GM19238 (cell line): ENCODE measurements at regions not wholly inside any gene's neighbourhood (a gene's known extent, or its start where the extent isn't known, plus 50 kb on each side); places are given as distances from the start of the nearest gene placed in this dataset.

Source experiments
- DNase-seq: peaks from one replicate; pipeline ENCODE4 v3.0.0; 2011; ENCODE audit warnings: low spot score; ENCODE audit not compliant: insufficient read length

- no peak for DNase-seq
Observed at GRCh38 chr5:8470489-8470888, 601.5 kb downstream of the MTRR start.

GRCh38 chr5:8471581-8471980, 602.6 kb downstream of the MTRR start:
- DNase-seq = no peak

- no peak for DNase-seq
Observed at GRCh38 chr5:8473016-8473415, 604.1 kb downstream of the MTRR start.

- DNase-seq = no peak
Observed at GRCh38 chr5:8473827-8474568, 605.0 kb downstream of the MTRR start.

- DNase-seq = no peak
Observed at GRCh38 chr5:8474569-8474930, 605.6 kb downstream of the MTRR start.

- DNase-seq = no peak
Observed at GRCh38 chr5:8478326-8478725, 609.4 kb downstream of the MTRR start.

- no peak for DNase-seq
Observed at GRCh38 chr5:8481007-8481406, 612.1 kb downstream of the MTRR start.

GRCh38 chr5:8491254-8491653, 622.3 kb downstream of the MTRR start:
- DNase-seq = no peak

GRCh38 chr5:8493176-8493575, 624.2 kb downstream of the MTRR start:
- no peak for DNase-seq

- no peak for DNase-seq
Observed at GRCh38 chr5:8500426-8500825, 631.5 kb downstream of the MTRR start.

- no peak for DNase-seq
Observed at GRCh38 chr5:8505196-8505595, 636.2 kb downstream of the MTRR start.

GRCh38 chr5:8508231-8508630, 639.3 kb downstream of the MTRR start:
- no peak for DNase-seq

- DNase-seq = no peak
Observed at GRCh38 chr5:8516356-8516755, 647.4 kb downstream of the MTRR start.

- no peak for DNase-seq
Observed at GRCh38 chr5:8517456-8517855, 648.5 kb downstream of the MTRR start.

GRCh38 chr5:8520917-8521316, 652.0 kb downstream of the MTRR start:
- DNase-seq = no peak

GRCh38 chr5:8521991-8522390, 653.0 kb downstream of the MTRR start:
- no peak for DNase-seq

- no peak for DNase-seq
Observed at GRCh38 chr5:8522646-8523045, 653.7 kb downstream of the MTRR start.

- no peak for DNase-seq
Observed at GRCh38 chr5:8523501-8523900, 654.6 kb downstream of the MTRR start.

GRCh38 chr5:8525819-8526218, 656.9 kb downstream of the MTRR start:
- DNase-seq = no peak

- no peak for DNase-seq
Observed at GRCh38 chr5:8528106-8528505, 659.2 kb downstream of the MTRR start.

- no peak for DNase-seq
Observed at GRCh38 chr5:8538821-8539220, 669.9 kb downstream of the MTRR start.

GRCh38 chr5:8540317-8540716, 671.4 kb downstream of the MTRR start:
- DNase-seq = no peak

- no peak for DNase-seq
Observed at GRCh38 chr5:8550921-8551320, 682.0 kb downstream of the MTRR start.

GRCh38 chr5:8553364-8553763, 684.4 kb downstream of the MTRR start:
- DNase-seq = no peak
